ENCODE measurements at regions not wholly inside any gene's neighbourhood (a gene's known extent, or its start where the extent isn't known, plus 50 kb on each side); places are given as distances from the start of the nearest gene placed in this dataset.

DNA sequence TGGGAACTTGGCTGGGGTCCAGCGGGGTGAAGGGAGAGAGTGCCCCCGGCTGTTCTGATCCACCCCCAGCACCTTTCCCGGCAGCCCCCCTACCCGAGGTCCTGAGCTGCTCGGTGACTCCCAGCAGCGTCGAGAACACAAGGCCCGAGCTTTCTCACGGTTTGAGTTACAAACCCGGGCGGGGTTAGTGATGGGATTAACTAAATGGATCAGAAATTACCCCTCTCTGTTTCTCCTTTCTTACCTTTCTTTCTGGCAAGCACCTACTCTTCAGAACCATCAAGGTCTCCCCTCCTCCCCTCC is 139.4 kb upstream of the GPC1 start:
- H3K36me3 ChIP-seq: no peaks in the 10 kb centered on the region
- ATAC-seq (ENCODE audit: low FRiP score in 2 of 2) (no peak), DNase-seq (no peak)
- no peaks in the 10 kb centered on the region for H3K9me3 ChIP-seq
- no peak overlapping the region for H3K27ac ChIP-seq
- no peak overlapping the region for H3K4me3 ChIP-seq
- H3K4me1 ChIP-seq: no peaks in the 10 kb centered on the region
- 78 to 80% methylated on average over 11 of the region's 11 CpGs for WGBS, 2 donors
- TF ChIP-seq, protein P1, sequence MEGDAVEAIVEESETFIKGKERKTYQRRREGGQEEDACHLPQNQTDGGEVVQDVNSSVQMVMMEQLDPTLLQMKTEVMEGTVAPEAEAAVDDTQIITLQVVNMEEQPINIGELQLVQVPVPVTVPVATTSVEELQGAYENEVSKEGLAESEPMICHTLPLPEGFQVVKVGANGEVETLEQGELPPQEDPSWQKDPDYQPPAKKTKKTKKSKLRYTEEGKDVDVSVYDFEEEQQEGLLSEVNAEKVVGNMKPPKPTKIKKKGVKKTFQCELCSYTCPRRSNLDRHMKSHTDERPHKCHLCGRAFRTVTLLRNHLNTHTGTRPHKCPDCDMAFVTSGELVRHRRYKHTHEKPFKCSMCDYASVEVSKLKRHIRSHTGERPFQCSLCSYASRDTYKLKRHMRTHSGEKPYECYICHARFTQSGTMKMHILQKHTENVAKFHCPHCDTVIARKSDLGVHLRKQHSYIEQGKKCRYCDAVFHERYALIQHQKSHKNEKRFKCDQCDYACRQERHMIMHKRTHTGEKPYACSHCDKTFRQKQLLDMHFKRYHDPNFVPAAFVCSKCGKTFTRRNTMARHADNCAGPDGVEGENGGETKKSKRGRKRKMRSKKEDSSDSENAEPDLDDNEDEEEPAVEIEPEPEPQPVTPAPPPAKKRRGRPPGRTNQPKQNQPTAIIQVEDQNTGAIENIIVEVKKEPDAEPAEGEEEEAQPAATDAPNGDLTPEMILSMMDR (IDR thresholded peaks at IDR 0.05): no peak
- TF ChIP-seq POLR2A (IDR thresholded peaks at IDR 0.05): no peak
- no peak for TF ChIP-seq POLR2AphosphoS5 (IDR thresholded peaks at IDR 0.05)
- H3K27me3 ChIP-seq: no peaks in the 10 kb centered on the region

DNA sequence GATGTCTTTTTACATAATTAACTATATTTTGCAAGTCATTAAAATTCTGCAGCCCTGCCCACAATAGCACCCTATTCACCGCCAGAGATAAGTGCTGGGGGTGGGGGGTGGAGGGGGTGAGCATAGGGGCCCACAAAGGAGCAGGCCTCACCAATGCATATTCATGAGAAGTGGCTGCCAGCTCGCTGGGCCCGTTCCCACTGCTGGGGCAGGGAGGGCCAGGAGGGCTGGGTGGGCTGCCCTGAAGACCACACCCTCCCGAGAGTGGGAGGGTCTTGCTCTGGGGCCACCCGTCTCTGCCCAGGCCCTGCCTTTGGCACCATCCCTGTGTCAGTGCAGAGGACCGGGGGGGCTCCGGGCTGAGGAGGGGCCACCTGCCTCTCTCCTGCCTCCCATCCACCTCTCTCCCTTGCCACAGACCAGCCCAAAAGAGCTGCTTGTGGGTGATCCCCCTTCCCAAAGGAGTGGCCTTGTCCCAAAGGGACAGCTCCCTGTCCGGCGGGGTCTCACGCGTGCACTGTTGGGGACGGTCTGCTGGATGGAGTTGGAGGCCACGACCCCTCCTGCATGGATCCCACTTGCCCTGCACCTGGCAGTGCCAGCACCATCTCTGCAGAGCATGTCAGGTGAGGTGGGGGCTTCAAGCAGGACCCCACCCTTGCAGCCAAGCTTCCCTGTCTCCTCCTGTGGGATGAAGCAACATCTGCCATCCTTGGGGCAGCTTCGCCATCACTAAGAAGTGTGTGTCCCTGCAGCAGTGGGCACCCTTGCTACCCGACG is 138.8 kb upstream of the GPC1 start:
- TF ChIP-seq EP300 (IDR thresholded peaks at IDR 0.05): no peak
- no peak for TF ChIP-seq POLR2A (IDR thresholded peaks at IDR 0.05)
- TF ChIP-seq POLR2AphosphoS5 (IDR thresholded peaks at IDR 0.05): no peak
- TF ChIP-seq, protein P1 (IDR thresholded peaks at IDR 0.05): no peak
- DNase-seq (no peak), ATAC-seq (ENCODE audit: low FRiP score in 2 of 2) (no peak)
- H3K4me3 ChIP-seq: no peak overlapping the region
- no peak overlapping the region for H3K27ac ChIP-seq
- no peaks in the 10 kb centered on the region for H3K27me3 ChIP-seq
- H3K36me3 ChIP-seq: no peaks in the 10 kb centered on the region
- H3K4me1 ChIP-seq: no peaks in the 10 kb centered on the region
- H3K9me3 ChIP-seq: no peaks in the 10 kb centered on the region
- WGBS, 2 donors: 77 to 93% methylated on average over 2 to 16 of the region's 16 CpGs

DNA sequence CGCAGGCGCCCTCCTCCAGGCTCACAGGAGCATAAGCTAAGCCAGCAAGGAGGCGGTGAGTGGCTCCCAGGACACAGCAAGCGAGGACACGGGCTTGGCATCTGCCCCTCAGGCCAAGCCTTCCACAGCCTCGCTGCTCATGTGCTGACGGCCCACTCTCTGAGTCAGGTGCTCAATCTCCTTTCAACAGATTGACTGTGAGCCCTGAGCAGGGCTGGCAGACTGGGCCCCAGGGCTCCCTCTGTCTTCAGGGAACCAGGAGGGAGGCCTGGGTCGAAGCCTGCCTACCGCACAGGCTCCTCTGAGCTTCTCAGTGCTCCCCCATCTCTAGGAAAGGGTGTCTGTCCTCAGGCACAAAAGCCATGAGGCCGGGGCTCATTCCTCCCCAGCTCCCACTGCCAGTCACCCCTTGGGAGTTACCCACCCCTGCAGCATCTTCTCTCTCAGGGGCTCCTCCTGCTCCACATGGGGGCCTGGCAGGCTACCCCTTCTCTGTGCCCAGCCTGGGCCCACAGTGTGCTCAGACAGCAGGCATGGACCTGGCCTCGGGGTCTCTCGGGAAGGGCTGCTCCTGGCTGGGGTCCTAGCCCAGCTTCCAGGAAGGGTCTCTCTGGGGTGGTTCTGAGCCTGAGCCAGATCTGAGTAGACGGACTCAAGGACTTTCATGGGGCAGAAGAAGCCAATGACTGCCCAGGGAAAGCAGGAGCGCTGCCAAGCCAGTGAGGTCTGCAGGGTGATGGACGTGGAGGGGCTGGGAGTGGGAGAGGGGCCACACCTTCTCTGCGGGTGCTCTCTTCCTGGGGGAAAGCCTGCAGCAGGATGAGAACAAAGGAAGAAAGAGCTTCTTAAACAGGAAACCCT is 138.0 kb upstream of the GPC1 start:
- TF ChIP-seq, protein P1 (IDR thresholded peaks at IDR 0.05): no peak
- TF ChIP-seq POLR2AphosphoS5 (IDR thresholded peaks at IDR 0.05) (no peak), EP300 (IDR thresholded peaks at IDR 0.05) (no peak), POLR2A (IDR thresholded peaks at IDR 0.05) (no peak)
- Histone ChIP-seq H3K4me3 (no peak overlapping the region), H3K36me3 (no peaks in the 10 kb centered on the region), H3K27me3 (no peaks in the 10 kb centered on the region), H3K4me1 (no peaks in the 10 kb centered on the region), H3K9me3 (no peaks in the 10 kb centered on the region), H3K27ac (no peak overlapping the region)
- DNase-seq (no peak), ATAC-seq (ENCODE audit: low FRiP score in 2 of 2) (no peak)
- WGBS, 2 donors: 75 to 81% methylated on average over 9 to 16 of the region's 16 CpGs

DNA sequence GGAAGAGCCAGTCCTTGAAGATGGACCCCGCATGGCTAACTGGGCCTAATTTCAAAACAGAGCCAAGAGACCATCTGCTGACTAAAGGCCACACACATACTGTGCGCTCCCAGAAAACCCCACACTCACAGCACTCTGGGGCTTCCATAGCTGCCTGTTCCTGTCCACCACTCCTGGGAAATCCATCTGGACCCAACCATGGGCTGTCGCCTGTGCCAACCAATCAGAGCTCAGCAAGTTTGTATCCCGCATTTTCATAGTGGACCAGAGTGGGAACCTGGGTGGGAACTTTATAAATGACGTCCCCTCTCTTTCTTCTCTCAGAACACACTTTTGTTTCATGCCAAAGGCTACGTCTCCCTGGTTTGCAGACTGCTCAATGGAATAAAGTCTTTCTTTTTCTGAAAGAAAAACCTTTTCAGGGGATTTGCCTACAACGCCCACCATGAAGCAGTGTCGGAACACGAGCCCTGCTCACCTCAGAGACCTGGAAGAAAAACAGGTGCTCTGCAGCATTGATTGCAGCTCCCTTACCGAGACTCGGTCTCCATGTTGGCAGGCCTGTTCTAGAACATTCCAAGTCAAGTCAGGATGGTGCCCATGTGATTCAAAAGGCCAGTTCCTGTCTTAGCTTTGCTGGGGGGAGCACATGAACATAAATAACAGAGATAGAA is 137.2 kb upstream of the GPC1 start:
- WGBS, 2 donors: 85 to 96% methylated on average over 10 to 11 of the region's 11 CpGs
- Histone ChIP-seq H3K36me3 (no peaks in the 10 kb centered on the region), H3K4me3 (no peak overlapping the region), H3K9me3 (no peaks in the 10 kb centered on the region), H3K27me3 (no peaks in the 10 kb centered on the region), H3K27ac (no peak overlapping the region), H3K4me1 (no peaks in the 10 kb centered on the region)
- ATAC-seq (ENCODE audit: low FRiP score in 2 of 2) (no peak), DNase-seq (peak in 1 of 2 donors; percentile 6)
- no peak for TF ChIP-seq POLR2AphosphoS5 (IDR thresholded peaks at IDR 0.05)
- TF ChIP-seq, protein P1 (IDR thresholded peaks at IDR 0.05): no peak
- no peak for TF ChIP-seq POLR2A (IDR thresholded peaks at IDR 0.05)
- no peak for TF ChIP-seq EP300 (IDR thresholded peaks at IDR 0.05)
